DMS153 (cell line): ENCODE measurements at regions not wholly inside any gene's neighbourhood (a gene's known extent, or its start where the extent isn't known, plus 50 kb on each side); places are given as distances from the start of the nearest gene placed in this dataset.
"Not testable (repeated sequence)": the region's sequence is repeated elsewhere in the genome, so short reads cannot be mapped to it uniquely, and the experiment has no call there.

ENCODE experiments used
- DNase-seq: peaks from one replicate; lab custom pipeline; 2025; lab: John Stamatoyannopoulos, UW

DNA sequence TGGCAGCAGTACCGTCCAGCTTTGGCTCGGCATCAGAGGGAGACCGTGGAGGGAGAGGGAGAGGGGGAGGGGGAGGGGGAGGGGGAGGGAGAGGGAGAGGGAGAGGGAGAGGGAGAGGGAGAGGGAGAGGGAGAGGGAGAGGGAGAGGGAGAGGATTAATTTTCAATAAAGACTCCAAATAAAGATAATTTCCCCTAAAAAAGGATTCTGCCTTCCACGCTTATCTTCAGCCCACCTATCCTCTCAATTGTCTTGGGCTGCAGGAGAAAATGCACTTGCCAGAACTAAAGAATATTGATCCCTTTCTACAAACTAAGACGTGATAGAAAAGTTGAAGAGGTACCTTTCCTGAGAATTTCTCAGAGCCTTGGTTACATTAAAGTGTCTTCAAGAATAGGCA is 206.9 kb upstream of the CBLB start:
- not testable (repeated sequence) for DNase-seq

DNA sequence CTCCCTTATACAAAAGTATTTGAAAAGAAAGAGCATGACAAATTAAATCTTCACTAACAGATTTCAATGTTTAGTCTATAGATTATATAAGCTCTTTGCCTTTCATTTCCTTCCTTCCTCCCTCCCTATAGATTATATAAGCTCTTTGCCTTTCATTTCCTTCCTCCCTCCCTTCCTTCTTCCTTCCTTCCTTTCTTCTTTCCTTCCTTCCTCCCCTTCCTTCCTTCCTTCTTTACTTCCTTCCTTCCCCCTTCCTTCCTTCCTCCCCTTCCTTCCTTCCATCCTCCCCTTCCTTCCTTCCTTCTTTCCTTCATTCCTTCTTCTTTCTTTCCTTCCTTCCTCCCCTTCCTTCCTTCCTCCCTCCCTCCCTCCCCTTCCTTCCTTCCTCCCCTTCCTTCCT is 209.8 kb upstream of the CBLB start:
- DNase-seq: no peak

DNA sequence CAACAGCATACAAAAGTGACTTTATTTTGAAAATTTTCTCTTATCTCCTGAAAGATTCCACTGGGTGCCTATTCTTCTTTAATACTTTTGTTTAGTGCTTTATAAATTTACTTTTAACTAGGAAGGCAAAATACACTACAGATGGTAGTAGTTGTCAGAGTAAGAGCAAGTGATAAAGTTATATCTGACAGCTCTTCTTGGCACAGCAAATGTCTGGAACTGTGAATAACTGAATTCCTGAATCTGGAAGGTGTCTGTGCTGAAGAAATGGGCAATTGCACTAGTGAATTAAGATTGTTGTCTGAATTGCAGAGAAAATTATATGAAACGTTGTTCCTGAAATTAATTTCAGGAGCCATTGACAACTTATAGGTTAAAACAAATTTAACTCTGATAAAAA is 213.8 kb upstream of the CBLB start:
- no peak for DNase-seq

DNA sequence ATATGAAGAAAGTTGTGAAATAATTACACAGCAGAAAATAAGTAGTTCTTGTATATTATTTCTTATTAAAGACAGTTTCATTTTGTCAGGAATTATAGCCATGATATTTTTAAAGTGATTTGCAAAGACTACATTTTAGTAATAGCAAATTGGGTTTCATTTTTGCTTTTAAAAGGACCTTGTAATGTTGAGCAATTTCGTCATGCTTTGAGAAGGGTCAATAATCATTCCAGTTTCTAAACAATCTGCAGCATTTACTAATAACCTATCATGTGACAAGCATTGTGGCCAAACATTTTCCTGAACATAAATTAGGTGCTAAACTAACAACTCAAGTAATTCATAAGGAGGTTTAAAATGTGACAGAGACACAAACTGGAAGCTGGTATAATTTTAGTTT is 214.4 kb upstream of the CBLB start:
- no peak for DNase-seq

DNA sequence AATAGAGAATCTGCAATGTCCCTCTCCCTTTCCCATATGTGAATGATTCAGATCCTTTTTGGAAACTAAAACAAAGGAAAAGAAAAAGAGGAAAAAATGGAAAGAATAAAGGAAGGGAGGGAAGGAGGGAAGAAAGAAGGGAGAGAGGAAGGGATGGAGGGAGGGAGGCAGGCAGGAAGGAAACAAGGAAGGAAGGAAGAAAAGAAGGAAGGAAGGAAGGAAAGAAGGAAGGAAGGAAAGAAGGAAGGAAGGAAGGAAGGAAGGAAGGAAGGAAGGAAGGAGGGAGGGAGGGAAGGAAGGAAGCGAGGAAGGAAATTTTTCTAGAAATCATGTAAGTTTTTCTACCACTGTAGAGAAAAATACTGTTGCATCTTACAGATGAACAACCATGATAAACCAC is 215.0 kb upstream of the CBLB start:
- no peak for DNase-seq

DNA sequence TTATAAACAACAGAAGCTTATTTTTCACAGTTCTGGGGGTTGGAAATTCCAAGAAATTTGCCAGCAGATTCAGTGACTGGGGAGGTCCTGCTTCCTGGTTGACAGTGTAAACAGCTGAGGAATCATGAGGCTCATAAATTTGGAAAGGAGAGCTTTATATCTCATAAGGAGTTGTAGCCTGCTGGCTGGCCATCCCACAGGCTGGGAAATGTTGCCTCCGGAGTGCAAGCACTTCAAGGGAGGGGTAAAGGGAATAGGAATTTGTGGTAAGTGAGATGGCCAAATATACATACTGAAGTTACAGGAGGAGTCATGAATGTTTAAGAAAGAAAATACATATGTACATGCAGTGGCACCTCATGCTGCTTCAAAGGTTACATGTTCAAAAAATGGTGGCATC is 217.2 kb upstream of the CBLB start:
- DNase-seq: no peak

DNA sequence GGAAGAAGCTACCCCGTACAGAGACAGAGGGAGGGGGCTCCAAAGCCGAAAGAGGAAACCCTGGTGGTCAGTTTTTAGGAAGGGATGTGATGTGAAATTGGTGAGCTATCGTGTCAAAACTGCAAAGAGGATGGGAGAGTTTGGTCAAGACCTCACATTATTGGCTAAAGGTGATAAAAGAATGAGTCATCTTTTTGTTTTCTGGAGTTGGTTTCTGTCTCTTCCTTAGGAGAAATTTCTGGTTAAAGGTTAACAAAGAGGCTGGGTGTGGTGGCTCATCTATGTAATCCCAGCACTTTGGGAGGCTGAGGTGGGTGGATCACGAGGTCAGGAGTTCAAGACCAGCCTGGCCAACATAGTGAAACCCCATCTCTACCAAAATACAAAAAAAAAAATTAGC is 217.8 kb upstream of the CBLB start:
- no peak for DNase-seq

DNA sequence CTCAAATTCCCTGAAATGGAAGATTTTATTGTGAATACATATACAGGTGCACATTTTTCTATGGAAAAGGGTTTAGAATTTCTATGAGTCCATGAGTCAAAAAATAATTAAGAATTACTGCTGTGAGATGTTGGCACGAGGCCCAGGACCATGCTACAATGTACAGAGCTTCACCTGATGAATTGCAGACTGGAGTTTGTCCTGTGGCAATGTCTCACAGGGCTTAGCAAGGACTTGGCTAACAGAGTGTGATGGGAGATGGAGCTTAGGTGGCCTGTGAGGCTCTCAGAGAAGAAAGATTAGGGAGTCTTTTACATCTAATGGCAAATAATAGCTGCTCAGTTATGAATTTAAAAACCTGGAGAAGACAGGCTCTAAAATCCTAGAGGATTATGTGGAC is 219.5 kb upstream of the CBLB start:
- DNase-seq: no peak

DNA sequence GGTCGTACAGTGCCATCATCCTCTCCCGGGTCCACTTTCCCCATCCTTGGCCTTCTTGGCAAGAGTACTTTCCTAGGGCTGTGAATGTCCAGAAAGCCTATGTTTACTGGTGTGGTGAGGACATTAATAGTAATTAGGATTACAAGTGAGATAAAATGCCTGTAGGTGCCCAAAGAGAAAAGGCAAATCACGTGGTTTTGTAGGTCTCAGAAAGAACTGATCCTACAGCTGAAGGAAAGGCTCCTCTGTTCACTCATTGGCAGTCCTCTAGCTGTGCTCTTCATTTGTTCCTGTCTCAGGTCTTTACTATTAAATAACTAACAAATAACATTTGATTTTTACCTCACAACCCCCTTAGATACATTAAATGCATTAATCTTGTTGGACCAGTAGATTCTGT is 220.1 kb upstream of the CBLB start:
- DNase-seq: no peak

DNA sequence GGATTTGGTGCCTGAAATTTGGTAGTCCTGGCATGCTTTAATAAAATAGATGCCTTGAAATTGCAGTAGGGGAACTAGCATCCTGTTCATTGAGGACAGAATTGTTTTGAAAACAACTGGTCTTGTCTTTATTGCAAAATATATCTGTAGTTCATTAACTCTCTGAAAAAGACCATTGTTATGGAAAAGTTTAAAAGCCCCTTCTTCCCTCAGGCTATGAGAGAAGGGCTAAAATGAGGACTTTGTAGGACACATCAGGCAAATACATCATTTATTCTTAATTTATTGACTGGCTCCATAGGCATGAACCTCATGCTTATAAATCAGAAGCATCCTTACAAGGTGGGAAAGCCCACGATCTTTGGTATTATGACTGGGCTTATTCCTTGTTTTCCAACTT is 221.0 kb upstream of the CBLB start:
- DNase-seq: no peak

DNA sequence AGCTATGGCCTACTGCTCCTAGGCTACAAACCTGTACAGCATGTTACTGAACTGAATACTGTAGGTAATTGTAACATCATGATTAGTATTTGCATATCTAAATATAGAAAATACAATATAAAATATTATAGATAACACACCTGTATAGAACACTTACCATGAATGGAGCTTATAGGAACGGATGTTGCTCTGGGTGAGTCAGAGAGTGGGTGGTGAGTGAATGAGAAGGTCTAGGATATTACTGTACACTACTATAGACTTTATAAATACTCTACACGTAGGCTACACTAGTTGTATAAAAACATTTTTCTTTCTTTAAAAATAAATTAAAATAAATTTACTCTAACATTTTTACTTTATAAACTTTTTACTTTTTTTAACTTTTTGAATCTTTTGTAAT is 224.0 kb upstream of the CBLB start:
- DNase-seq: no peak

DNA sequence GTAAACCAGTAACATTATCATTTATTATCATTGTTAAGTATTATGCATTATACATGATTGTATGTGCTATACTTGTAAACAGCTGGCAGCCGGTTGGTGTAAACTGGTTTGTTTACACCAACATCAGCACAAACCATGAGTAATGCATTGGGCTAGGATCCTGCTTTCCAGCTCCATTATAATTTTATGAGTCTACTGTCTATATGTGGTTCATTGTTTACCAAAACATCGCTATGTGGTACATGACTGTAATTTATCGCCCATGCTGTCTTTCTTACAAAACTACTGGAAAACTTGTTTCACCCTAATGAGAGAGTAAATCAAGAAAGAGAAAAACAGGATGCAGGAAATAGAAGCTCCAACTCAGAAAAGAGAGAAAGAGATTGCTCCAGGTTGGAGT is 224.8 kb upstream of the CBLB start:
- DNase-seq: no peak

DNA sequence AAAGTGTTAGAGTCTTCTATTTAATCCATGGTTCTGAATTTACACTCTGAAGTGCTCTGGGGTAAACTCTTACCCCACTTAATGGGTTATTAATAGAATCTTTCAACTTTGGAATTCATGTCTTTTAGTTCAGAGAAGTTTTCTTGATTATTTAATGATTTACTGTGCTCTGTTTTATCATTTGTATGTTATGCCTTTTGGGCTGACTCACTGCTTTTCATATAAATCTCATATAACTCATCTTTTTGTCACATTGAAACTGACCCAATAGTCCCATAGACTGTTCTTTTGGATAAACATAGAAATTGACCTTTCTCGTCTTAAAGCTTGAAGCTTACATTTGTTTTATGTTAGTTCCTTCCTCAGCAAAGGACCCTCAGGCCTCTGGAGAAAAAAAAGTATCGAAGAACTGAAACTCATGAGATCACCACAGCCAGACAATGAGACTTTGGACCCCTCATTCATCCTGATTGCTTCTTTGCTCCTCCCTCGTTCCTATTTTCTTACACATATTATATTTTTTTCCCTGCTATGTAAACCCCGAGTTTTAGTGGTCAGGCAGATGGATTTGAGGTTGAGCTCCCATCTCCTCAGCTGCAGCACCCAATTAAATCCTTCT is 229.1 kb upstream of the CBLB start:
- DNase-seq: no peak

DNA sequence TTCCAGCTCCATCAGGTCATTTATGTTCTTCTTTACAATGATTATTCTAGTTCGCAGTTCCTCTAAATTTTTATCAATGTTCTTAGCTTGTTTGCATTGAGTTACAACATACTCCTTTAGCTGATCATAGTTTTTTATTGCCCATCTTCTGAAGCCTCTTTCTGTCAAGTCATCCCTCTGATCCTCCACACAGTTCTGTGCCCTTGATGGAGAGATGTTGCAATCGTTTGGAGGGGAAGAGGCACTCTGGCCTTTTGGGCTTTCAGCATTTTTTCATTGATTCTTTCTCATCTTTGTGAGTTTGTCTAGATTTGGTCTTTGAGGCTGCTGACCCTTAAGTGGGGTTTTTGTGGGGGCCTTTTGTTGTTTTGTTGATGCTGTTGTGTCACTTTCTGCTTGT is 234.6 kb upstream of the CBLB start:
- no peak for DNase-seq

DNA sequence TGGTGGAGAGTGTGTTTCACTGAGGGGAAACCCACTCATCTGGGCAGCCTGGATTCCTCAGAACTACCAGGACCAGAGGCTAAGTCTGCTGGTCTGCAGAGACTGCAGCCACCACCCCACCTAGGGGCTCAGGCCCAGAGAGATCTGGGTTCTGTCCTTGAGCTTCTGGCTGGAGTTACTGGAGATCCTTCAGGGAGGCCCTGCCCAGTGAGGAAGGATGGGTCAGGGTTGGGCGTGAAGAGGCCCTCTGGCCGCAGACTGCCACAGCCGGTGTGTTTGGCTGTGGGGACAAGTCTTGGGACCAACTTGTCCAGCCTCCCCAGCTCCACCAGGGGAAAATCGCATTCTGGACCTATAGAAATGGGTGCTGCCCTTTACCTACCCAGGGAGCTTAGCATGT is 235.3 kb upstream of the CBLB start:
- DNase-seq: no peak

DNA sequence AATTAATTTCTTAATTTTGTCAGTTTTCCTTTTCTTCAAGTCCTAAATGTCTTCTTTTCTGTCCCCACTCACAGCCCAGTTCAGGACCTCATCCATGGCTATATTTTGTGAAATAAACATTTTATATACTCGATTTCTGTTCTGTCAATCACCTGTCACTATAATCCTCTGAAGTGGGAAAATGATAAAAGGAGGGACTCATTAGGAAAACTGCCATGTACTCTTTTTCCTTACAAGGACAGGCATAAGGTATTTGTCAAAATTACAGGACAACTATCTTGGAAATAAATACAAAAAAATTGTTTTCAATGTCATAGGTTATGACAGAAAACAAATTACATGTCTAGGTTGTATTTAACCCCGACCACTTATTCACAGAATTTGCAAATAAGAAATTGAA is 240.1 kb upstream of the CBLB start:
- DNase-seq: no peak

DNA sequence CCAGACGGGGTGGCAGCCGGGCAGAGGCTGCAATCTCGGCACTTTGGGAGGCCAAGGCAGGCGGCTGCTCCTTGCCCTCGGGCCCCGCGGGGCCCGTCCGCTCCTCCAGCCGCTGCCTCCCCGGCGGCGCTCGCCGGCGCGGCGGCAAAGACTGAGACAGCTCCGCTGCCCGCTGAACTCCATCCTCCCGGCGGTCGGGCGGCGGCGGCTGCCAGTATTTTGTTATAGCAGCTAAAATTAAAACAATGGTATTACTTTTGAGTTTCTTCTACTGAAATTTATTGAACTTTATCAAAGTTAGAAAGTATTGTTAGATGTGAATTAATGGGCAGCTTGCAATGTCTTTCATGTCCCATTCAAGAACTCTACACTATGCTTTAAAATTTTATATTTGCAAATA is 243.7 kb upstream of the CBLB start:
- not testable (repeated sequence) for DNase-seq

DNA sequence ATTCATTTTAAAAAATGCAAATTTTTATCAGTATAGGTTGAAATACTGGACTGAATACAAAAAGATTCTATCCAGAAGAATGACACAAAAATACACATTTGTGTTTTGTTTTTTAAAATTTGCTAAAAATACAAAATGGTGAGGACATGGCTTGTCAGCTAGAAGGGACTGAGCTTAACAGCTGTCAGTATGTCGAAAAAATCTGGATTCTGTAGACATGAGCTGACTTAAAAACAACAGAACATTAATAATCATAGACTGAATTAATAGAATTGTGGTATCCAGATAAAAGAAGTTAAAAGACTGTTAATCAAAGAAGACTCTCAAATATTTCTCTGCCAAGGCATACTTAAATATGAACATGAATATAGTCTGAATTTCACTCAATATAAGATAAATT is 244.9 kb upstream of the CBLB start:
- no peak for DNase-seq

DNA sequence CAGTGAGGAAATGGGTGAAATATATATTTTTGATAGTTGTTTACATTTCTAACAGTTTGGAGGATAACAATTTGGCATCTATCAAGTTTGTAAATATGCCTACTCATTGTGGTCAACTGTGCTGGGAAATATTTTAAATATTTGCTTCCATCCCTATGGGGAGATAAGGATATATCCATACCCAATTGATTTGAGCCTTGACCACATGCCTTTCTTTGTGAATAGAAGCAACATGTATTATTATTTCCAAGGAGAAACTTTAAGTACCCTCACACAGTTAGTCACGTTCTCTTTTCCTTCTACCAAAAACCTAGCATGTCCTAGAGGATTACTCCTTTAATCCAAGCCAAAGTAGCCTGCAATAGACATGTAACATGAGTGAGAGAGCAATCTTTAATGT is 245.4 kb upstream of the CBLB start:
- no peak for DNase-seq

DNA sequence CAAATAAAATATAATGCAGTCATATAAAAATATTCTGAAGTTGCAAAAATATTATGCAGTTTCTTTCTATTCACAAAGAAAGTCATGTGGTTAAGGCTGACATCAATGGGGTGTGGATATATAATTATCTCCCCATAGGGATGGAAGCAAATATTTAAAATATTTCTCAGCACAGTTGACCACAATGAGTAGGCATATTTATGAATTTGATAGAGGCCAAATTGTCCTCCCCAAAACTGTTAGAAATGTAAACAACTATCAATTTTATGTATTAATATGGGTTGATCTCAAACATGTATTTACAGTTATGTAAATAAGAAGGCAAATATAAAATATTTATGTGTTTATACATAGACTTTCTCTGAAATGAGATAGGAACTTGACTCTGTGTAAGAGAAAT is 246.0 kb upstream of the CBLB start:
- DNase-seq: no peak

DNA sequence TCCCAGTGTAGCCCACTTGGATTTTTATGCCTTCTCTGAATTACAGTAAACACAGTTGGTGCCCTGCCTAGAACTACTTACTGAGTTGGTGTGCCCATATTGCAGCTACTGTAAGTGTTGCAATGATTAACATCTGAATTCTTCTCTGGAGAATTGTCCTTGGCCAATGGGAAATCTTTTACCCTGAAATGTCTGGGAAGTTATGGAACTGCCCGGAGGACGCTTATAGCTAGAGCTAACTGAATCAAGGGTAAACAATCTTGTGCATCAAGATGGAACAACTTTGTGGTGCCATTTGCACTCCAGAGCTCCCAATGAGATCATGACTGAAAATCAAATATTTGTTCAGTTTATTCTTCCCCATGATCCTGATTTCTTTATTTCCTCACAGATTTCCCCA is 246.7 kb upstream of the CBLB start:
- no peak for DNase-seq

DNA sequence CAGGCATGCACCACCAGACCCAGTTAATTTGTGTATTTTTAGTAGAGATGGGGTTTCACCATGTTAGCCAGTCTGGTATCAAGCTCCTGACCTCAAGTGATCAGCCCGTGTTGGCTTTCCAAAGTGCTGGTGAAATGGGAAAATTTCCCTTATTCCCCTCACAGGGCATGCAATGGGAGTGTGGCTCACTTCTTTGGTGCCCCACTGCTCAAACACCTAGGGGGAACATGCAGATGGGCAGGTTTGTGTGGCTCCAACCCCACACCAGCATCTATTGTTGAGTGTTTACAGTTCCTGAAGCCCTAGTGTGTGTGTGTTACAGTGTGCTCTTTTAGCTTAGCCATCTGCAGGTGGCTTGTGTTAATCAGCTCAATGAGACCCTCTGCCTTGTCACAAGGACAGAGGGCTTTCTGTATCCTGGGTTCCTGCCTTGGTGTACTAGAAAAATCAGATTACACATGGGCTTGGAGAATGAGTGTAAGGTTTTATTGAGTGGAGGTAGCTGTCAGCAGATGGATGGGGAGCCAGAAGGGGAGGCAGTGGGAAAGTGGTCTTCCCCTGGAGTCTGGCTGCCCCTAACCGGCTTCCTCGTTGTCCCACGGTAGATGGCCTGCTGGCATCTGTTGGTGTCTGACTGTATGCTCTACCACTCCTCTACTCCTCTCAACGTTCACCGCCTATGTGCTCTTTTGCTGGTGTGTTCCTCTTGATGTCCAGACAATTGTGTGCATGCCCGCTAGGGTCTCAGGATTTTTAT is 248.1 kb upstream of the CBLB start:
- DNase-seq: no peak

DNA sequence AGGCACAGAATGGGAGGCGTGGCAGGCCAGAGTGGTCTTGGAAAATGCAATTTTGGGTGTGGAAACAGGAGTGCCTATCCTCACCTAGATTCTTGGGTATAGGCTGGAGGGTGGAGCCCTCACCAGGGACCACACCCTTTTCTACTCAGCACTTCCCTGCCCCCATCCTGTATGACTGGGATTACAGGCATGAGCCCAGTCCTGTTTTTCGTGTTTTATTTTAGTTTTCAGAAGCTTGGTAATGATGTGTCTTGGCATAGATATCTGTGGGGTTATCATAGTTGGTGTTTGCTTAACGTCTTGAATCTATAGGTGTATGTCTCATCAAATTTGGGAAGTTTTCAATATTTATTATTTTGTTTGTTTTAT is 248.7 kb upstream of the CBLB start:
- no peak for DNase-seq

DNA sequence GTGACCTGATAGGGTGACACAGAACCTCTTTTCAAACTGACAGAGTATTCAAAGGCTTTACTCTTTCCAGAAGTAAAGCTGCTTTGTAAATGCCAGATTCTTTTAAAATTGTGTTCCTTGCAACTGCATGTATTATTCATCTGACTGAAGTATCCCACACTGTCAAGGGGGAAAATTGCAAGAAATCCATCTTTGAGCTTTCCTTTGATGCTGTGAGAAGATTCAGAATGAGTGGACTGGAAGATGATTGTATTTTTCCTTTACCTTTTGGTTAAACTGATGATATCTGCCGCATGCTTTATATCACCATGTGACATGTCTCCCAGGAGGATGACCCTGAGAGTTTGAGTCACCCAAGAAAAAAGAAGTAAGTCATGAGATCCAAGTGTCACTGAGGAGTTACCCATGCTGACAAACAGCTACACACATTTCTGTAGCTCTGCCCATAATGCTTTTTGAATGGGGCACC is 250.8 kb upstream of the CBLB start:
- no peak for DNase-seq
